ENCODE measurements at regions not wholly inside any gene's neighbourhood (a gene's known extent, or its start where the extent isn't known, plus 50 kb on each side); places are given as distances from the start of the nearest gene placed in this dataset.

DNA sequence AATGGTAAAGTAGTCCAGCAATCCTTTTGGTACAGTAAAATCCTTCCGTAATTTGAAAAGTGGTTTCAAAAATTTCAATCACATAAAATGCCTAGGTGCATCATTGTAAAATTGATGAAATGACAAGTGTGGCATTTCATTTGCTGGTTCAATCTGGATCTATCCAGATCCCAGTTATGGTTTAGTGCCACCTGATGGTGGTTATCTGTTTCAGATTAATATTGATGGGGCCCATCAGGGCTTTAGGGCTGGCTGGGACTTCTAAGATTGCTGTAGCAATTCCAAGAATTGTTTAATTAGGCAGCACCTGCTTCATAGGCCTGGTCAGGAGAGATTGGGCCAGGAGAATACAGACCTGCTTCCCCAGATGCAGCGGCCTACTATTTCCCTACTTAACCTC, 55.5 kb upstream of the PIK3C3 start:
- TF ChIP-seq CTCF (IDR thresholded peaks at IDR 0.05) (no peak), EP300 (IDR thresholded peaks at IDR 0.05) (no peak), POLR2A (IDR thresholded peaks at IDR 0.05) (no peak)
- Histone ChIP-seq H3K4me1 (no peaks in the 10 kb centered on the region), H3K27me3 (no peaks in the 10 kb centered on the region), H3K27ac (no peak overlapping the region), H3K4me3 (no peak overlapping the region), H3K9me3 (peaks cover 0 to 10% (median 0%) of the 10 kb centered on the region in 4 donors), H3K36me3 (no peaks in the 10 kb centered on the region)
- WGBS, 2 donors = 90 to 93% methylated on average over 2 of the region's 2 CpGs
- DNase-seq (ENCODE audit: low spot score in 2 of 2) = no peak

- Histone ChIP-seq H3K4me3 (no peak overlapping the region), H3K27me3 (no peaks in the 10 kb centered on the region), H3K27ac (no peak overlapping the region), H3K4me1 (no peaks in the 10 kb centered on the region), H3K9me3 (peaks cover 0 to 10% (median 0%) of the 10 kb centered on the region in 4 donors), H3K36me3 (no peaks in the 10 kb centered on the region)
- TF ChIP-seq CTCF (IDR thresholded peaks at IDR 0.05) (no peak), EP300 (IDR thresholded peaks at IDR 0.05) (no peak), POLR2A (IDR thresholded peaks at IDR 0.05) (no peak)
- DNase-seq (ENCODE audit: low spot score in 2 of 2) = no peak
Measured at GRCh38 chr18:41893432-41893831, 61.6 kb upstream of the PIK3C3 start.

DNA sequence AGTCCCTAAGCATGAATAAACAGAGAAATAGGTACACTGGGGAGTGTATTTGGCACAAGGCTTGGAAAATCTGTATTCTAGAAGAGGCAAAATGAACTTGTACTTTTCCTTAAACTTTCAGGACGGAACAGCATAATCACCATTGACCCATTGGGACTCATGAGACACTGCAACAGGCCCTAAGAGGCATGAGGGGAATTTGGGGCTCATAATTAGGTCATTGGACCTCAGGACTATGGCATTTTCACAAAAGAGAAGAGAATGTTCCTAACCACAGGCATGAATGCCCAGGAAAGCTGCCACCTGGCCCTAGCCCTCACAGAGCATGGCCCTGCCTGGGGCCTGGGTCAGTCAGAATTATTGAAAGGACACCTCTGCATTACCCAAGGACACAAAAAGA, 67.9 kb upstream of the PIK3C3 start:
- Histone ChIP-seq H3K4me3 (no peak overlapping the region), H3K27me3 (no peaks in the 10 kb centered on the region), H3K9me3 (no peaks in the 10 kb centered on the region), H3K4me1 (no peaks in the 10 kb centered on the region), H3K27ac (no peak overlapping the region), H3K36me3 (no peaks in the 10 kb centered on the region)
- 25 to 38% methylated on average over 1 of the region's 1 CpG for WGBS, 2 donors
- no peak for TF ChIP-seq POLR2A (IDR thresholded peaks at IDR 0.05)
- TF ChIP-seq CTCF (IDR thresholded peaks at IDR 0.05) = no peak
- TF ChIP-seq EP300 (IDR thresholded peaks at IDR 0.05) = no peak
- peak in 1 of 2 donors; percentile 13 for DNase-seq (ENCODE audit: low spot score in 2 of 2)

DNA sequence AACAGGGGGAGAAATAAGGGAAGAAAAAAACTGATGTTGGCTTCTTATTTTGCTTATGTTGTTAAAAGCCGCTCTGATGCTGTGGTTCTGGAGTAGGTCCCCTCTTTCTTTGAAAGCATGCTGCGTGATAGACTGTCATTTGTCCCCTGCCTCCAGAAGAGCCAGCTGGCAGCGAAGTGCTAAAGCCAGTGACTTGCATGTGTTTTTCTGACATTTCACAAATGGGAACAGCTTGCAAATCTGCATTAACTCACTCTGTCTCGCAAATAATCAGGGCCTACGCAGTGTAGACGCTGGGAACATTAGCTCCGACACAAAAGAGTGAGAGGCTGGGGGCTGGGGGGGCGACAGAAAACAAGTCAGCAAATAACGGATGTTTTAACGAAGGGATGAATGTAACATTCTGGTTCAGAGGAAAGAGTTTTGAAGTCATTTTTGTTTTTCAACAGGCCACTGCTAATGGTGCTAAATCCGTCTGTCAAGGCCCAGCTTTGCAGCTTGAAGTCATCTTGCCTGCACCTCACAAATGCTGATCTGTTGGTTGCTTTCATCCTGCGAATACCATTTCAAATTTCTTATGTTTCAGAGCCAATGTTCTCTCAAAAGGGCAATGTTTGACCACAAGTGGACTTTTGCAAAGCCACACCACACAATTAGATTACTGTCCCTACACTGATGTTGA, 68.8 kb upstream of the PIK3C3 start:
- no peaks in the 10 kb centered on the region for H3K9me3 ChIP-seq
- no peaks in the 10 kb centered on the region for H3K27me3 ChIP-seq
- TF ChIP-seq CTCF (IDR thresholded peaks at IDR 0.05) (no peak), POLR2A (IDR thresholded peaks at IDR 0.05) (no peak), EP300 (IDR thresholded peaks at IDR 0.05) (no peak)
- no peaks in the 10 kb centered on the region for H3K4me1 ChIP-seq
- WGBS, 2 donors = 80% methylated on average over 12 of the region's 12 CpGs
- H3K36me3 ChIP-seq = no peaks in the 10 kb centered on the region
- H3K4me3 ChIP-seq = no peak overlapping the region
- no peak for DNase-seq (ENCODE audit: low spot score in 2 of 2)
- no peak overlapping the region for H3K27ac ChIP-seq

GRCh38 chr18:41881285-41881684, 73.7 kb upstream of the PIK3C3 start:
- Histone ChIP-seq H3K36me3 (no peaks in the 10 kb centered on the region), H3K4me3 (no peak overlapping the region), H3K9me3 (no peaks in the 10 kb centered on the region), H3K27ac (no peak overlapping the region), H3K4me1 (no peaks in the 10 kb centered on the region), H3K27me3 (no peaks in the 10 kb centered on the region)
- 89 to 92% methylated on average over 3 of the region's 3 CpGs for WGBS, 2 donors
- no peak for TF ChIP-seq EP300 (IDR thresholded peaks at IDR 0.05)
- TF ChIP-seq POLR2A (IDR thresholded peaks at IDR 0.05) = no peak
- no peak for TF ChIP-seq CTCF (IDR thresholded peaks at IDR 0.05)
- DNase-seq (ENCODE audit: low spot score in 2 of 2) = no peak
